Activated CD8-positive, alpha-beta memory T cell treated with anti-CD3 and anti-CD28 coated beads, Interleukin-2, amount 50 U/mL, for 1 hour (primary cell): ENCODE measurements at regions not wholly inside any gene's neighbourhood (a gene's known extent, or its start where the extent isn't known, plus 50 kb on each side); places are given as distances from the start of the nearest gene placed in this dataset.
"Not testable (repeated sequence)": the region's sequence is repeated elsewhere in the genome, so short reads cannot be mapped to it uniquely, and the experiment has no call there.

Experiments
- DNase-seq: peaks from one replicate; pipeline ENCODE4 v3.0.0-alpha.2; 2020; ENCODE audit errors: extremely low read depth

DNA sequence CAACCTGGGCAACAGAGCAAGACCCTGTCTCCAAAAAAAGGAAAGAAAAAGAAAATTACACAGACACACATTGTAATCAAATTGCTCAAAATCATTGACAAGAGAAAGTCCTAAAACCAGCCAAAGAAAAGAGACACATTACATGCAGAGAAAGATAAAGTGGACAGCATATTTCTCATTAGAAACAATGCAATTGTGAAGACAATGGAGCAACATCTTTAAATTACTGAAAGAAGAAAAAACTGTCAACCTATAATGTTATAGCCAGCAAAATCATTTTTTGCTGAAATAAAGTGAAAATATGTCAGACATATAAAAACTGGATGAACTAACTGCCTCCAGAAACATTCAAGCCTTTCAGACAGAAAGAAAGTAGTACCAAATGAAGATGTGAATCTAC is 120.6 kb downstream of the TMEM167A start:
- no peak for DNase-seq

DNA sequence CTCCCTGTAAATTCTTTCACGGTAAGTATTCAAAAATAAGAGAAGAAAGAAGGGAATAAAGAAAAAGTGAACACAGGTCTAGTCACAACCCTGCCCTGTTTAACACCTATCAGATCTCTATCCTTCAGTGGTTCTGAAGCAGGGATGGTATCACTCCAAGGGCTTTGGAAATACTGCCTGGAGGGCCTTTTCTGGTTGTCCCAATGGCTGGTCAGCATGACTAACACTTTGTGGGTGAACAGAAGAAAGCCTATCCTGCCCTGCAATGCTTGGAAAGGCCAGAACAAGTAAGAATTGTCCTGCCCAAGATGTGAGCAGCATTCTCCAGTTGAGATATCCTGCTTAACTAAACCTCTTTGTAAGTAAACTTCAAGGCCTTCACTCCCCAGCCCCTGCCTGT is 124.9 kb downstream of the TMEM167A start:
- DNase-seq, result no peak

DNA sequence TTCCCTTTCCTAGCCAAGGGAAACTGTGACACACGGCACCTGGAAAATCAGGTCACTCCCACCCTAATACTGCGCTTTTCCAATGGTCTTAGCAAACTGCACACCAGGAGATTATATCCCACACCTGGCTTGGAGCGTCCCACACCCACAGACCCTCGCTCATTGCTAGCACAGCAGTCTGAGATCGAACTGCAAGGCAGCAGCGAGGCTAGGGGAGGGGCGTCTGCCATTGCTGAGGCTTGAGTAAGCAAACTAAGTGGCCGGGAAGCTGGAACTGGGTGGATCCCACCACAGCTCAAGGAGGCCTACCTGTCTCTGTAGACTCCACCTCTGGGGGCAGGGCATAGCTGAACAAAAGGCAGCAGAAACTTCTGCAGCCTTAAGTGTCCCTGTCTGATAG is 132.9 kb downstream of the TMEM167A start:
- DNase-seq, result not testable (repeated sequence)

DNA sequence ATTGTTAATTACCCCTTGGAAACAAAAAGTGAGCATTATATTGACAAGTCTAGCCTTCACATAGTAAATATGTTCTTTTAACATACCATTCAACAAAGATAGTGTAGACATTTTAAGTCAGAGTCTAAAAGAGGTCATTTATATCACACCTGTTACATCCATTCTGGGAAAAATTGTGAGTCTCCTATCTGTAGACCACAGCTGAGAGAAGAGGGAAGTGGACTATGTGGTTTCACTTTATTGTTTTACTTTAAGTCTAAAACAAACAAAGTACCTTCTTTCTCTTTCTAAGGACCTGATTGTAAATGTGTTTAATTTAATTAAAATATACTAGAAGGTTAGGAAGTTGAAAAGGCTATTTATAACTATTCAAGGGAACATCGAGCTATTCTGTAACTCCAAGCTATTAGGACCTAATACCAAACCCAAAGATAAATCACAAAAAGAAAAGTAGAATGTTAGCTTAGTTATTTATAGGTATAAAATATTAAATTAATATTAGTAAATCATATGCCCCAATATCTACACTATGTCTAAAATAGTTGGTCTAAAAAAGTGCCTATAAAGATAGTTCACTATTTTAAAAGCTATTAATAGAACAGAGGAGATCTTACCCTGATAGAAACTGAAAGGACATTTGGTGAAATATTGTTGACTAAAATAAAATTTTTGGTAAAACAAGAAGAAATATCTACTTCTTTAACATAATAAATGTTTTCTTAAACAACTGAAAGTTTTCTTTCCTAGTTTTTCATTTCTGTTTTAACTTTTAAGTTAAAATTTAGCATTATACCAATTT is 134.9 kb downstream of the TMEM167A start:
- no peak for DNase-seq

DNA sequence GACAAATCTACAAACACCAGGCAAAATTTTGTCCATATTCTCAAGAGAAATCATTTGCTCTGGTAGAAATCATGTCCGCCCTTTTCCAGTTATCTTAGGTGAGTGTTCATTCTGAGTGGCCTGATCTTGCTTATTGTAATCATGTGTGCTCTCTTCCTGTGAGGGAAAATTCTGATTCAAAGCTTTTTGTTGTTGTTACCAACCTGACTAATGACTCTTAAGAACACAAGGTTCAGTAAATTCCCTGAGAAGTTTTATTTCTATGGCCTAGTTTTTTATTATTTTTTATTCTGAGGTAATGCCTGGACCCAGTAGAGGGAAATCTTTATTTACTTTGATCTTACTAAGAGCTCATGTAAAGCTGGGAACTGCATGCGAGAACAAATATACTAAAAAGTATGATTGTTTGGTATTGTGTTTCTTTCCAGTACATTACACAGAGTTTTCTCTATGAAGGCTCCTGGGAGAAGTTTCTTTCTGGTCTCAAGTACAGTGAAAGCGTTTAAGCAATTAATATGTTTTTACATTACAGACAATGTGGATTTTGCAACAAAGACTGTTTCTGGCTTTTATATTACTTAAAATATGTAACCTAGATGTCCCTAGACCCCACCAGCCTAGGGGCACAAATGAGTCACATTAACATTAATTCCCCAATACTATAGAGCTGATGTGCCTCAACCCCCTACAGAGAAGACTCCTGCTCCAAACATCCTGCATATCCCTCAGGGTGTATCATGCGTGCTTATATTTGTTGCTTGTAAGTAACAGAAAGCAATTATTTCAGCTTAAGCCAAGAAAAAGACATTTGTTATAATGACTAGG is 138.1 kb downstream of the TMEM167A start:
- DNase-seq, result no peak

DNA sequence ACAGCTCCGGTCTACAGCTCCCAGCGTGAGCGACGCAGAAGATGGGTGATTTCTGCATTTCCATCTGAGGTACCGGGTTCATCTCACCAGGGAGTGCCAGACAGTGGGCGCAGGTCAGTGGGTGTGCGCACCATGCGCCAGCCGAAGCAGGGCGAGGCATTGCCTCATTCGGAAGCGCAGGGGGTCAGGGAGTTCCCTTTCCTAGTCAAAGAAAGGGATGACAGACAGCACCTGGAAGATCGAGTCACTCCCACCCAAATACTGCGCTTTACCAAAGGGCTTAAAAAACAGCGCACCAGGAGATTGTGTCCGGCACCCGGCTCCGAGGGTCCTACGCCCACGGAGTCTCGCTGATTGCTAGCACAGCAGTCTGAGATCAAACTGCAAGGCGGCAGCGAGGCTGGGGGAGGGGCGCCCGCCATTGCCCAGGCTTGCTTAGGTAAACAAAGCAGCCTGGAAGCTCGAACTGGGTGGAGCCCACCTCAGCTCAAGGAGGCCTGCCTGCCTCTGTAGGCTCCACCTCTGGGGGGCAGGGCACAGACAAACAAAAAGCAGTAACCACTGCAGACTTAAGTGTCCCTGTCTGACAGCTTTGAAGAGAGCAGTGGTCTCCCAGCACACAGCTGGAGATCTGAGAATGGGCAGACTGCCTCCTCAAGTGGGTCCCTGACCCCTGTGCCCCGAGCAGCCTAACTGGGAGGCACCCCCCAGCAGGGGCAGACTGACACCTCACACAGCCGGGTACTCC is 144.5 kb downstream of the TMEM167A start:
- not testable (repeated sequence) for DNase-seq

DNA sequence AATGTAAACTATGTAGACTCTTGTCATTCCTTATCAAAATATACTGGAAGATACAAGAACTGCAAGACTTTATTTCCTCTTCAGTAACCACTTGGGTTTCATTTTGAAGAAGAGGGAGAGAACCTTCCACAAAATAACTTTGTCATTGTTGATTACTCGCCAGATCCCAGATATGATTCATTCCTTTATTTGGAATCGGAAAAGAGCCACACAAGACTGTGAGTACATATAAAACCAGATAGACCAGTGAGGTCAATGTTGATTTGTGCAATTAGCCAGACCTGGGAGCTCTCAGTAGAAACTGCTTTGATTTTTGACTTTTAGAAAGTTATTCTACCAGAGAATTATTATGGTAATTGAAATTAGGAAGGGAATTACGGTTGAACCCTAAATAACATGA is 146.1 kb downstream of the TMEM167A start:
- no peak for DNase-seq

DNA sequence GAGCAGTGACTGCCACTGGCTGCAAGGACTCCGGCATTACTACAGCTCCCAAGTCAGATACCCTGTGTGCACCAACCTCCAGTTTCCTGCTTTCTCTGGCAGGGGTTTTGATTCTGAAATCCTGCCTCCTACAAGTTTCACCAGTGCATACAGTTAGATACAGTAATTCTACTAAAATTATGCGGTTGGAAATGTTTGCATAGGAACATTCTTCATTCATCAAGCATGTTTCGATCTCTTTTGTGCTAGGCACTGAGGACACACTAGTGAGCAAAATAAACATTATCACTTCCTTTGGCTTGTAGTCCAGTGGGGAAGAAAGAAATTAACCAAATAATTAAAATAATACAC is 152.2 kb downstream of the TMEM167A start:
- DNase-seq, result no peak

DNA sequence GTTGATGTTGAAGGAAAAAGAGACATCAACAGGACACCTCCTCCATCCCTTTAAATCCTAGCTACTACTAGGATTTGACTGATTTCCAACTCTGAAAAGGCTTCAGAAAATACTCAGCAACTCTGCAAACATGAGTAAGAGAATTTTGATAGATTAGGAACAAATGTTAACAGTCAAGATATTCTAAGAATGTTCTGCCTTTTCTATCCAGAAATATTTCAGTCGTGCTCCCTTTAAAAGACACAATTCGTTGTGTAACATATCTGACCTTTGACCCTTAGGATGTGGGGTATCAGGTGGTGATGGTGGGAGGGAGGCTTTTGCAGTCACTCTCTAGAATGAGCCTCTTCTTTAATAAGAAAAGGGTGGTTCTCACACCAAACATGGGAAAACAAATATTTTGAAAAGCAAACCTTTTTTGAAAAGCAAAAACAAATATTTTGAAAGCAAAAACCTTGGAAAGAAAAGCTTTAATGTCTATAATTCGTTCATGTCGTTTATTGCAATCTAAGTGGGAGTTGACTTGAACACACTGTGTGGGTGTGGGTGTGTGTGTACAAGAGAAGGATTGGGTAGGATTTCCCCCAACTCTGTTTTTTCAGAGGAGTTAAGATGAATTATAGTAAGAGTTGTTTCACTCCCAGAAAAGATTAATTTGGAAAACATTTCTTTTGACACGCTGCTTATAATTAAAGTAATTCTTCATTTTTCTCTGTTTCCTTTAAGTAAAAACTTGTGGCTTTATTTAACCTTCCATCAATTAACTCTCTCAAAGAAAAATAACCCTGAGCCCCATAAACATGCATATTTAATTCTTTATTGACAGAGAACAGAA is 152.8 kb downstream of the TMEM167A start:
- DNase-seq, result no peak

DNA sequence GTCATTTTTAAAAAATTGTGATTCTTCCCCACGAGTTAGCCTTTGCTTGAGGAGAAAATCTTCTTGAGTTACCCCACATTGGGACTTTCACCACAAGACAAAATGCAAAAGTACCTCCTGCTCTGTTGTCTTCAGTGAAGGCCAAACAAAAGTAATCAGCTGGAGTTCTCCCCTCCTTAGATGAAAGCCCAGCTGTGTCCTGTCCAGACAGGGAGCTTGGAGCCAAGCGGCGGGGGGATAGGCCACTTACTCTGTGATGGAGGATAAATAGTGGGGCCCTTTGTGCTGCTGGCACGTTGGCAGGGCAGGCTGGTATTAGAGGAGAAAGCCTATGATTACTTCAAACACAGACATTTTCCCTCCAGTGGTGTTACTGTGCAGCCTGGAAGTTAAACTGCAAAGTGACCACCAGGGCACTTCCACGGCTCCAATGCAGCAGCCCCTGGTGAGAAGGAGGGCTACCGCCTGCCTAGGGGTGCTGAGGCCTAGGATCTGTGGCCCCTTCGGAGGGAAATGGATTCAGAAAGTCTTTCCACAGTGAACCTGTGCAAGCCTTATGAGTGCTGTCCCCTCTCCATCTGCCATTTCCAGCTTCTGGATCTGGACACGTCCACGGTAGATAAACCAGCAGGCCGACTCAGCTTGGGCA is 155.0 kb downstream of the TMEM167A start:
- no peak for DNase-seq

DNA sequence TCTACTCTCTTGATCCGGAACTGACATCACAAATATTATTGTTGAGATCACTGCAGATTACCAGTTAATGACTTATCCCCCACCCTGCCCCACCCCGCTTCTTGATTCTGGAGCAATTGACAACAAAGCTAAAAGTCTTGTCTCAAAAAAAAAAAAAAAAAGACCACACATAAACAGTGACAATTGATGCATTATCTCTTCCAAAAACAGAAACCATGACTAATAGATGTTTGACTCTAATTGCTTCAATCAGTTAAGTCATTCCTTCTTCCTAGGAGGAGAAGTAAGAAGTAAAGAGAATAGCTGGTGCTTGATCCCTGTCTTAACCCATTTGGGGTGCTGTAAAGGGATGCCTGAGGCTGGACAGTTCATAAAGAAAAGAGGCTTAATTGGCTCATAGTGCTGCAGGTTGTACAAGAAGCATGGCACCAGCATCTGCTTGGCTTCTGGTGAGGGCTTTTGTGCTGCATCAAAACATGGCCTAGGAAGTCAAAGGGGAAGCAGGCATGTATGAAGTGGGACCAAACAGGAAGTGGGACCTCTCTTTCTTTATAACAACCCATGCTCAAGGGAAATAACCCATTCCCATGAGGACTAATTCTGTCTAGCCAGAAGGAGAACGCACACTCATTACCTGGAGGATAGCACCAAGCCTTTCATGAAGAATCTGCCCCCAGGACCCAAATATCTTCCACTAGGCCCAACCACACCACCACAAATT is 158.7 kb downstream of the TMEM167A start:
- no peak for DNase-seq

DNA sequence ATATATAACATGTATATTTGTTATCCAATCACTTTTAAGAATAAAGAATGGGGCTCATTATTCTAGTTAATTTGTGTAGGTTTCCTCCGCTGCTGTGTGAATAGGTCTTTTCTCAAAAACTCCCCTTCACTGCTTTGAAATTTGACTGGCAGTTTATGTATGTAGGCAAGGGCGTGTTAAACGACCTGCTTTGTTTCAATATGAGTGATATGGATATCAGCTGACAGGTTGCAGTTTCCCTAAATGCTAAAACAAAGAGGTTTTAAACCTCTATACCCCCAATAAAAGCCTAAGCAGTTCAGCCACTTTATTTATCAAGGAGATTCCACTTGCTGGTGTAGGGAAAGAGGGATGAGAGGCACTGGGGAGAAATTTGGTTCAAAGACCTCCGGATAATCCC is 159.6 kb downstream of the TMEM167A start:
- no peak for DNase-seq

DNA sequence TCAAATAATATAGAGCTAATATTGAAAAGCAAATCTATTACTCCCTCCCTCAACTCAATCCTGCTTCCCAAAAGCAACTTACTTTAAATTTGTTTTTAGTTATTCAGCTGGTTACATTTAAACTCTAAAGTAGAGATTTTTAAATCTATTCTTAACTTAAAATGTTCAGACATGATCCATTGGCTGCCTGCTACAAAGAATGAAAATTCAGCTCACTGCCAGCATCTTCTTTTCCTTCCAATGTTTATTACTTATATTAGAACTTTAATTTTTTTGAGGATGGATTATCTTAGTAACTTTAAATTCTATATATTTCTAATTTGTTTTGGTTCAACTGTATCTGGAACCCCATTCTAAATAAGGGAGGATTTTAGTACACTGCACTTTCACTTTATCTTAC is 163.2 kb downstream of the TMEM167A start:
- no peak for DNase-seq

DNA sequence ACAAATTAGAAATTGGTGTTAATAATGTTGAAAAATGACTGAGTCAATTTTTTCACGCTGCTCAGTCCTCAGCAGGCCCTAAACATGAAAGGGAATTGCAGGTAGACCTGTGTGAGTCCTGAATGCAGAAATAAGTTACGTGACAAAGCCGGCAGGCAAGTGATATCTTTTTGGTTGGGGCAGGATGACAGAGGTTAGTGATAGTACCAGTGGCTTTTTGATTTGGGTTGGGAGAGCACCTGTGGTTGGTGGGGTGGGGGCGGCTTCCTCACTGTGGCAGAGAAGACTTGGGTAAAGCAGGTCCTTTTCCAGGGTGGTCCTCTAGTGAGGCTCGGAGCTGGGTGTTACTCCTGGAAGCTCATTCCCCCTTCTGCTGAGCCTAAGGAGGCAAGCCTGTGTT is 164.7 kb downstream of the TMEM167A start:
- DNase-seq, result no peak

DNA sequence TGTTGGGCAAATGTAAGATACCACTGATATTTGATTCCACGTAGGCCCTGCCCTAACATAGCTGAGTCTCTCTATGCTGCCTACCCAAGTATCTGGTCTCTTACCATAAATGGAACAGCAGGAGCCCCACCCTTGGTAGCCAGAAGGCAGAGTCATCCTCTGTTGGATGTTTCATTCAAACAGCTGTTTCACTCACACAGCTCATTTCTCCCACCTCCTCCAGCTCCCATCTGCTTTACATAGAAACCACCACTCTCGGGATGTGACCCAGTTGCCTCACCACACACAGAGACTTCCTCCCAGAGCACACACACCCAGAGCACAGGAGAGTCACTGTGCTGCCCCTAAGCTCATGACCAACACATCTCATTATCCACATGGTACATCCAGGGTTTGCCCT is 165.3 kb downstream of the TMEM167A start:
- no peak for DNase-seq

DNA sequence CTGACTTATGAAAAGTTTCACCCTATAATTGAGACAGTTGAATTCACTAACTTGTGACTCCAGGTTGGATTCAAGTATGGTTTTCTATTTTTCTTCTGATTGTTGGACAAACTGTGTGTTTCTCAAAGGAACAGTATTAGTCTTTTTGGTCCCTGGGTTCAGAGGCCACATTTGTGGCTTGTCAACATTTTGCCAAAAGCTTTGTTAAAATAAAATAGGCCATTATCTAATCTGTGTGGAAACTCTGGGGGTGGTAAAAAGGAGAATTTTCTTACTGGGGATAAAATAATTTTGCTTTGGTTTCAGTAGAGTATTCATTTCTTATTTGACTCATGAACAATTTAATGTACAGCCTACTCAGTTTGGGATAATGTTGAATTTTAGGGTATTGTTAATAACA is 166.3 kb downstream of the TMEM167A start:
- DNase-seq, result no peak

DNA sequence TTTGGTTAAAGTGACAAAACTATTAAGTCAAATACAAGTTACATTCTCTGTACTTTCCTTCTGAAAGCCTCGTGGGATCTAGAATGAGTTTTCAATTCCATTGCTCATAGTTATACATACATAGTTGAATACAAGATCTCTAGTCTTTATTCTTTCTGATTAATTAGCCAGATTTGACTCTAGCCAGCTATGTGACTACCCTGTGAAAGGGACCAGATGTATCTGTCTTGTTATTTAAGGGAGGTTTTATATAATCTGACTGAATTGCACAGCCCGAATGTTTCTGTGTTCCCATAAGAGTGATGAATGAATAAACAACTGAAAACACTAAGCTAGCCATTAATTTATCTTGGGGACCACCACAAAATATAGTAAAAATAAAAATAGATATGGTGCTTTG is 166.7 kb downstream of the TMEM167A start:
- no peak for DNase-seq

DNA sequence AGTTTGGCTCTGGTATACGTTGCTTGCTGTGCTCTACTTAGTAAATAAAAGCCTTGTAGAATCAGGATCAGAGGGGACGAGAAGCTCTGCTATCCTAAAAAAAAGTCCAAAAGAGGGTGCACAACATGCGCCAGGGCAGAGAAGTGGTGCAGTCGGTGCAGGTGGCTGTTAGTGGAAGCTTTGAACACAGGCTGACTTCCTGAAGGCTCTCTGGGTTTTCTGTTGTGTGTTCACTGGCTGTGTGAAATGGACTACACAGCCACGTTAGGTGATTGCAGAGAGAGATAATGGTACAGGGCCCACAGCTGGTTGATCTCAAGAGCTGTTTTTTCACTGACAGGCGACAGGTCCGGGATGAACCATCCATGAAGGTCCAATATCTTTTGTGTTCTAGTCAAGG is 167.4 kb downstream of the TMEM167A start:
- no peak for DNase-seq

DNA sequence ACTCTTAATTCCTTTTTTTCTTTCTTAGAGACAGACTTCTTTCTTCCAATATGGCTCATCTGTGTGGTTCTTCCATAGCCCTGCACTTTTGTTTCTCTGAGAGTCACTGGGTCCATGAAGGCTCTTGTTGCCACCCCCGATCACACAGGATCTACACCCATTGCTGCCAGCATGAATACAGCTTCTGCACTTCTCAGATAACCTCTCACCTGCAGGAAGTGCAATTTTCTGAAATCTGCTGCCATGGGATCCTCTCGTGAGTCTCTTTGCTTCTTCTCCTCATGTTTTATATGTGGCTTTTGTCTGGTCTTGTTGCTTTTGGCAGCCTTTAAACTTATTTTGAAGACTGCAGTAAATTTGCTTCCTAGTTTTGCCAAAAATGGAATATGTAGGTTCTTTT is 171.2 kb downstream of the TMEM167A start:
- no peak for DNase-seq

DNA sequence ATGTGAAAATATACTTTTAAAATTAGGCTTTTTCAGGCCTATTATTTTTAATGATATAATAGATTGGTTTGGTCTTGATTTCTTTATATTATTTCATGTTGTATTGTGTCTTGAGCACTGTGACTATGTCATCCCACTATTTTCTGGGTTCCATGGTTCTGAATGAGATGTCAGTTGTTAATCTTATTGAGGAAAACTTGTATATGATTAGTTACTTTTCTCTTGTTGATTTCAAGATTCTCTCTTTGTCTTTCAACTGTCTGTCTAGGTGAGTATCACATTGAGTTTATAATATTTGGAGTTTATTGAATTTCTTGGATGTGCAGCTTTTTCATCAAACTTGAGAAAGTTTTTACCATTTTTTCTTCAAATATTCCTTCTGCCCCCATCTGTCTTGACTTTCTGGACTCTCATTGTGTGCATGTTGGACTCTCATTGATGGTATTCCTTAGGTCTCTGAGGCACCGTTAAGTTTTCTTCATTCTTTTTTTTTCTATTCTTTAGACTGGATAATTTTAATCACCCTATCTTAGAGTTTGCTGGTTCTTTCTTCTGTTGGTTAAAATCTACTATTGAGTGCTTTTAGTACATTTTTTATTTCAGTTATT is 175.8 kb downstream of the TMEM167A start:
- no peak for DNase-seq
